ENCODE measurements at regions not wholly inside any gene's neighbourhood (a gene's known extent, or its start where the extent isn't known, plus 50 kb on each side); places are given as distances from the start of the nearest gene placed in this dataset.

GRCh38 chr6:112804638-112805330, 457.7 kb downstream of the RFPL4B start:
- Histone ChIP-seq H3K27me3 (ENCODE audit: insufficient read depth, poor library complexity, severe bottlenecking) (no peaks in the 10 kb centered on the region), H3K27ac (replicated peaks) (no peak overlapping the region), H3K4me3 (replicated peaks; ENCODE audit: insufficient read depth, low read length) (no peak overlapping the region)
- TF ChIP-seq CTCF (IDR thresholded peaks at IDR 0.05; ENCODE audit: insufficient read depth, low read length), result no peak
- no peak for TF ChIP-seq SPI1 (IDR thresholded peaks at IDR 0.05; ENCODE audit: borderline replicate concordance, low read depth)
- TF ChIP-seq, protein P1, sequence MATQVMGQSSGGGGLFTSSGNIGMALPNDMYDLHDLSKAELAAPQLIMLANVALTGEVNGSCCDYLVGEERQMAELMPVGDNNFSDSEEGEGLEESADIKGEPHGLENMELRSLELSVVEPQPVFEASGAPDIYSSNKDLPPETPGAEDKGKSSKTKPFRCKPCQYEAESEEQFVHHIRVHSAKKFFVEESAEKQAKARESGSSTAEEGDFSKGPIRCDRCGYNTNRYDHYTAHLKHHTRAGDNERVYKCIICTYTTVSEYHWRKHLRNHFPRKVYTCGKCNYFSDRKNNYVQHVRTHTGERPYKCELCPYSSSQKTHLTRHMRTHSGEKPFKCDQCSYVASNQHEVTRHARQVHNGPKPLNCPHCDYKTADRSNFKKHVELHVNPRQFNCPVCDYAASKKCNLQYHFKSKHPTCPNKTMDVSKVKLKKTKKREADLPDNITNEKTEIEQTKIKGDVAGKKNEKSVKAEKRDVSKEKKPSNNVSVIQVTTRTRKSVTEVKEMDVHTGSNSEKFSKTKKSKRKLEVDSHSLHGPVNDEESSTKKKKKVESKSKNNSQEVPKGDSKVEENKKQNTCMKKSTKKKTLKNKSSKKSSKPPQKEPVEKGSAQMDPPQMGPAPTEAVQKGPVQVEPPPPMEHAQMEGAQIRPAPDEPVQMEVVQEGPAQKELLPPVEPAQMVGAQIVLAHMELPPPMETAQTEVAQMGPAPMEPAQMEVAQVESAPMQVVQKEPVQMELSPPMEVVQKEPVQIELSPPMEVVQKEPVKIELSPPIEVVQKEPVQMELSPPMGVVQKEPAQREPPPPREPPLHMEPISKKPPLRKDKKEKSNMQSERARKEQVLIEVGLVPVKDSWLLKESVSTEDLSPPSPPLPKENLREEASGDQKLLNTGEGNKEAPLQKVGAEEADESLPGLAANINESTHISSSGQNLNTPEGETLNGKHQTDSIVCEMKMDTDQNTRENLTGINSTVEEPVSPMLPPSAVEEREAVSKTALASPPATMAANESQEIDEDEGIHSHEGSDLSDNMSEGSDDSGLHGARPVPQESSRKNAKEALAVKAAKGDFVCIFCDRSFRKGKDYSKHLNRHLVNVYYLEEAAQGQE (IDR thresholded peaks at IDR 0.05; ENCODE audit: insufficient replicate concordance, low read depth), result no peak
- no peak for TF ChIP-seq POLR2AphosphoS5 (IDR thresholded peaks at IDR 0.05; ENCODE audit: low read depth)
- TF ChIP-seq GABPA (IDR thresholded peaks at IDR 0.05; ENCODE audit: low read depth), result no peak
- no peak for DNase-seq (ENCODE audit: low read depth in 1 of 2, low spot score in 1 of 2)

- Histone ChIP-seq H3K4me3 (replicated peaks; ENCODE audit: insufficient read depth, low read length) (no peak overlapping the region), H3K27me3 (ENCODE audit: insufficient read depth, poor library complexity, severe bottlenecking) (no peaks in the 10 kb centered on the region), H3K27ac (replicated peaks) (no peak overlapping the region)
- TF ChIP-seq CTCF (IDR thresholded peaks at IDR 0.05; ENCODE audit: insufficient read depth, low read length), result no peak
- no peak for DNase-seq (ENCODE audit: low read depth in 1 of 2, low spot score in 1 of 2)
These were observed 459.2 kb downstream of the RFPL4B start for GRCh38 chr6:112806163-112806865.

GRCh38 chr6:112821476-112821875, 474.3 kb downstream of the RFPL4B start:
- Histone ChIP-seq H3K27ac (replicated peaks) (no peak overlapping the region), H3K4me3 (replicated peaks; ENCODE audit: insufficient read depth, low read length) (no peak overlapping the region), H3K27me3 (ENCODE audit: insufficient read depth, poor library complexity, severe bottlenecking) (no peaks in the 10 kb centered on the region)
- TF ChIP-seq CTCF (IDR thresholded peaks at IDR 0.05; ENCODE audit: insufficient read depth, low read length), result no peak
- no peak for TF ChIP-seq GABPA (IDR thresholded peaks at IDR 0.05; ENCODE audit: low read depth)
- no peak for TF ChIP-seq POLR2AphosphoS5 (IDR thresholded peaks at IDR 0.05; ENCODE audit: low read depth)
- TF ChIP-seq, protein P1 (IDR thresholded peaks at IDR 0.05; ENCODE audit: insufficient replicate concordance, low read depth), result no peak
- no peak for TF ChIP-seq SPI1 (IDR thresholded peaks at IDR 0.05; ENCODE audit: borderline replicate concordance, low read depth)
- DNase-seq (ENCODE audit: low read depth in 1 of 2, low spot score in 1 of 2), result no peak
